K562 (cell line): ENCODE measurements at regions not wholly inside any gene's neighbourhood (a gene's known extent, or its start where the extent isn't known, plus 50 kb on each side); places are given as distances from the start of the nearest gene placed in this dataset.

Source experiments
- ATAC-seq: fragments of 200-7000 bp; cut with Tn5 transposase; 3 replicates; pipeline ENCODE4 v1.9.1; 2020; ENCODE audit warnings: moderate library complexity
- BruUV-seq: library from RNA; stranded (reverse); fragments of 400-500 nt; replicated peaks from 2 replicates; lab custom pipeline; 2021; lab: Mats Ljungman, UMichigan
- CTCF ChIA-PET: fragments of 300-600 bp; formaldehyde crosslinking; extraction: SDS; loops from one replicate; lab custom pipeline; 2021; ENCODE audit warnings: low intra/inter-chr PET ratio; lab: Yijun Ruan, JAX
- POLR2A ChIA-PET: fragments of 300-600, 350-650 bp; sonication (Branson Sonifier 250); formaldehyde crosslinking; extraction: SDS; loops from one replicate; lab custom pipeline; 2021; ENCODE audit warnings: antibody characterized with exemption, inconsistent platforms; lab: Yijun Ruan, JAX
- DNase-seq, 4 experiments: peaks; one replicate each; pipeline versions ENCODE4 v3.0.0 to v3.0.0-alpha.2; 2011 to 2018; ENCODE audit warnings: low spot score in 3 of 4, mixed read lengths in 3 of 4; ENCODE audit errors: extremely low read depth in 1 of 4
- FAIRE-seq: peaks from 2 replicates; lab custom pipeline; 2011; peaks lifted over from hg19 to GRCh38; lab: Jason Lieb, UNC
- H2AFZ ChIP-seq: 2 replicates; pipeline ENCODE4 v1.6.0; 2011; ENCODE audit warnings: low read depth, low read length, control low read depth, inconsistent platforms
- H3K27ac ChIP-seq: fragments of 200-600 bp; 3 replicates; pipeline ENCODE4 v1.8.0; 2011; ENCODE audit warnings: low read depth, mild to moderate bottlenecking, control low read depth, inconsistent platforms, low read length, moderate library complexity, mixed read lengths; ENCODE audit errors: extremely low read depth
- H3K27me3 ChIP-seq, 2 experiments: fragments of 300-600 bp in 1 of 2; 2 replicates in 1 of 2; 3 replicates in 1 of 2; pipeline versions ENCODE4 v1.6.0 to v1.8.0; 2011; ENCODE audit warnings: inconsistent platforms in 2 of 2, low read length in 2 of 2, mild to moderate bottlenecking in 1 of 2, mixed read lengths in 1 of 2, moderate library complexity in 1 of 2; ENCODE audit not compliant: control insufficient read depth in 2 of 2, insufficient read depth in 2 of 2
- H3K36me3 ChIP-seq: fragments of 300-600 bp; 3 replicates; pipeline ENCODE4 v1.8.0; 2011; ENCODE audit warnings: mild to moderate bottlenecking, low read length, inconsistent platforms; ENCODE audit not compliant: control insufficient read depth, insufficient read depth
- H3K4me1 ChIP-seq, 2 experiments: fragments of 200-600 bp in 1 of 2; replicated peaks in 1 of 2; 2 replicates in 1 of 2; 3 replicates in 1 of 2; pipeline versions ENCODE4 v1.5.1 to v1.8.0; 2011; ENCODE audit warnings: inconsistent platforms in 2 of 2, low read length in 2 of 2, mild to moderate bottlenecking in 1 of 2, mixed read lengths in 1 of 2, moderate library complexity in 1 of 2; ENCODE audit not compliant: control insufficient read depth in 2 of 2, insufficient read depth in 2 of 2
- H3K4me2 ChIP-seq: 2 replicates; pipeline ENCODE4 v1.6.1; 2011; ENCODE audit warnings: low read length, control low read depth, inconsistent platforms, mixed read lengths; ENCODE audit not compliant: insufficient read depth
- H3K4me3 ChIP-seq: fragments of 200-600 bp; sonication (generic), shearing (Covaris generic); 2 replicates; pipeline ENCODE4 v1.5.1; 2016; ENCODE audit warnings: control low read depth, inconsistent platforms
- H3K79me2 ChIP-seq: fragments of 200-600 bp; 3 replicates; pipeline ENCODE4 v1.8.0; 2011; ENCODE audit warnings: low read length, inconsistent platforms; ENCODE audit not compliant: control insufficient read depth, insufficient read depth
- H3K9ac ChIP-seq, 2 experiments: 2 replicates each; pipeline versions ENCODE4 v1.6.0 to v1.6.1; 2011; ENCODE audit warnings: low read depth in 2 of 2, low read length in 2 of 2, control low read depth in 1 of 2, inconsistent platforms in 1 of 2, mild to moderate bottlenecking in 1 of 2, mixed read lengths in 1 of 2; ENCODE audit not compliant: insufficient read depth in 1 of 2
- H3K9me1 ChIP-seq: one replicate; pipeline ENCODE4 v1.6.0; 2011; ENCODE audit warnings: inconsistent platforms, mild to moderate bottlenecking, low read length, moderate library complexity; ENCODE audit not compliant: control insufficient read depth, insufficient read depth
- H3K9me3 ChIP-seq: replicated peaks from 2 replicates; pipeline ENCODE4 v1.5.1; 2011; ENCODE audit warnings: low read depth, low read length, inconsistent platforms; ENCODE audit not compliant: control insufficient read depth, insufficient read depth
- H4K20me1 ChIP-seq: replicated peaks from 2 replicates; pipeline ENCODE4 v1.6.1; 2011; ENCODE audit warnings: low read length, inconsistent platforms, mixed read lengths; ENCODE audit not compliant: control insufficient read depth, insufficient read depth
- BRD4 ChIP-seq: fragments of 200-600 bp; sonication (generic); IDR thresholded peaks from 2 replicates; pipeline ENCODE4 v1.6.1; 2017; ENCODE audit warnings: inconsistent platforms
- CBX3 ChIP-seq, 2 experiments: IDR thresholded peaks; 1 replicate in 1 of 2; 2 replicates in 1 of 2; pipeline ENCODE4 v1.6.1; 2012; ENCODE audit warnings: inconsistent platforms in 2 of 2, low read length in 2 of 2, borderline replicate concordance in 1 of 2, control low read depth in 1 of 2
- CC2D1A ChIP-seq: fragments of 450-650 bp; IDR thresholded peaks from 2 replicates; pipeline ENCODE4 v1.6.1; 2017; ENCODE audit warnings: mild to moderate bottlenecking
- ESRRB ChIP-seq: fragments of 250-450 bp; sonication (Bioruptor Pico); IDR thresholded peaks from 2 replicates; pipeline ENCODE4 v1.5.0; 2020; ENCODE audit warnings: mild to moderate bottlenecking, moderate library complexity, borderline replicate concordance
- FOSL1 ChIP-seq: fragments of 200-800 bp; sonication (Bioruptor generic); conservative IDR thresholded peaks from 2 replicates; pipeline ENCODE4 v1.6.1; 2016; ENCODE audit warnings: missing genetic modification characterization, missing compliant biosample characterization
- KLF1 ChIP-seq: fragments of 450-650 bp; IDR thresholded peaks from 2 replicates; pipeline ENCODE4 v1.6.1; 2016; ENCODE audit warnings: missing genetic modification characterization, missing compliant biosample characterization
- MTA2 ChIP-seq: fragments of 450-650 bp; IDR thresholded peaks from 2 replicates; pipeline ENCODE4 v1.6.1; 2016; ENCODE audit warnings: low read depth
- PTBP1 ChIP-seq: fragments of 200-400 bp; formaldehyde crosslinking; IDR thresholded peaks from 2 replicates; pipeline ENCODE4 v1.6.1; 2017; ENCODE audit warnings: low read depth, low read length
- TEAD4 ChIP-seq, 2 experiments: sonication (generic) in 1 of 2; formaldehyde crosslinking in 1 of 2; IDR thresholded peaks; 2 replicates each; pipeline versions ENCODE4 v1.6.1 to v1.8.0; 2012 to 2022; ENCODE audit warnings: borderline replicate concordance in 1 of 2, inconsistent platforms in 1 of 2, low read length in 1 of 2, mild to moderate bottlenecking in 1 of 2, missing genetic modification reagents in 1 of 2
- ZFX ChIP-seq: sonication (generic); formaldehyde crosslinking; IDR thresholded peaks from 2 replicates; pipeline ENCODE4 v1.8.0; 2022; ENCODE audit warnings: mild to moderate bottlenecking, missing genetic modification reagents, moderate library complexity
- WGBS: fragments of 100-300 bp; shearing (Covaris generic); methylation state at CpG from one replicate; pipeline ENCODE4 v1.1.6; 2016; ENCODE audit warnings: low coverage, mixed read lengths; ENCODE audit not compliant: insufficient coverage; ENCODE audit errors: missing lambda C conversion rate; 5-methylcytosine and 5-hydroxymethylcytosine counted together
- in situ Hi-C: fragments of 300-500 bp; cut with MboI; formaldehyde crosslinking; loops from 4 replicates; pipeline ENCODE4 v1.15.0; 2018; ENCODE audit warnings: inconsistent platforms, mixed read lengths
- intact Hi-C: fragments of 100-400 bp; cut with micrococcal nuclease; formaldehyde crosslinking; loops from 2 replicates; pipeline ENCODE4 v1.14.2; 2022

GRCh38 chr2:160940699-160941098 lies 219.5 kb upstream of the TANK start:
- H3K4me2 ChIP-seq, result no peak overlapping the region
- DNase-seq, result no peak
- H3K9me1 ChIP-seq, result no peaks in the 10 kb centered on the region
- no peak overlapping the region for H2AFZ ChIP-seq
- no TSS peak for BruUV-seq
- intact Hi-C loops (no loop called here), in situ Hi-C loops (no loop called here)
- POLR2A ChIA-PET, result no interaction called here
- H3K79me2 ChIP-seq, result no peaks in the 10 kb centered on the region
- no peak overlapping the region for H3K4me3 ChIP-seq
- no peaks in the 10 kb centered on the region for H3K36me3 ChIP-seq
- no peaks in the 10 kb centered on the region for H4K20me1 ChIP-seq
- CTCF ChIA-PET, result no interaction called here
- TF ChIP-seq FOSL1 (no peak), KLF1 (tag) (no peak), CBX3 (IDR thresholded peaks at IDR 0.05; ENCODE audit: borderline replicate concordance in 1 of 2, low read length in 2 of 2) (no peak), MTA2 (no peak), ESRRB (CRISPR knock-in tag) (no peak), ZFX (CRISPR knock-in tag) (no peak), CC2D1A (no peak), BRD4 (no peak), PTBP1 (no peak), TEAD4 (IDR thresholded peaks at IDR 0.05; ENCODE audit: low read length) (no peak), TEAD4 (CRISPR knock-in tag; IDR thresholded peaks at IDR 0.05; ENCODE audit: borderline replicate concordance) (no peak)
- TF ChIP-seq, all 486 proteins: peak for 0
- FAIRE-seq (no peak), ATAC-seq (no peak)
- WGBS, result 3% methylated on average over 2 of the region's 2 CpGs
- no peaks in the 10 kb centered on the region for H3K4me1 ChIP-seq
- no peak overlapping the region for H3K9ac ChIP-seq
- H3K27ac ChIP-seq, result no peak overlapping the region
- H3K27me3 ChIP-seq, result no peaks in the 10 kb centered on the region
- H3K9me3 ChIP-seq, result no peaks in the 10 kb centered on the region; the same call in 1 of the 2 replicates
